H1 (cell line): ENCODE measurements at regions not wholly inside any gene's neighbourhood (a gene's known extent, or its start where the extent isn't known, plus 50 kb on each side); places are given as distances from the start of the nearest gene placed in this dataset.

Experiments
- CTCF ChIA-PET: fragments of 300-600 bp; sonication (Branson Sonifier 250); formaldehyde crosslinking; loops from one replicate; lab custom pipeline; 2021; ENCODE audit not compliant: partially characterized antibody; lab: Charles Lee
- POLR2A ChIA-PET: fragments of 300-600 bp; sonication (Branson Sonifier 250); formaldehyde crosslinking; loops from one replicate; lab custom pipeline; 2021; ENCODE audit warnings: inconsistent platforms; ENCODE audit not compliant: partially characterized antibody; lab: Charles Lee
- DNase-seq, 2 experiments: peaks; one replicate each; pipeline versions ENCODE4 v3.0.0 to v3.0.0-alpha.2; 2010 to 2022; ENCODE audit warnings: low spot score in 2 of 2, low read depth in 1 of 2, mixed read lengths in 1 of 2
- FAIRE-seq: peaks from 2 replicates; lab custom pipeline; 2011; peaks lifted over from hg19 to GRCh38; lab: Jason Lieb, UNC
- H2AFZ ChIP-seq: 2 replicates; pipeline ENCODE4 v1.8.1; 2012; ENCODE audit warnings: low read length, inconsistent platforms
- H2AK5ac ChIP-seq: 2 replicates; pipeline ENCODE4 v1.6.1; 2013; ENCODE audit warnings: low read depth, low read length
- H2BK120ac ChIP-seq: replicated peaks from 2 replicates; pipeline ENCODE3; 2013; ENCODE audit warnings: low read depth, low read length, inconsistent platforms
- H2BK12ac ChIP-seq: 2 replicates; pipeline ENCODE4 v1.6.1; 2013; ENCODE audit warnings: low read depth, low read length
- H2BK15ac ChIP-seq: 2 replicates; pipeline ENCODE4 v1.6.1; 2013; ENCODE audit warnings: low read length
- H2BK20ac ChIP-seq: 2 replicates; pipeline ENCODE4 v1.6.1; 2013; ENCODE audit warnings: low read length
- H2BK5ac ChIP-seq: 2 replicates; pipeline ENCODE4 v1.6.1; 2013; ENCODE audit warnings: low read depth, low read length
- H3K14ac ChIP-seq: 2 replicates; pipeline ENCODE4 v1.6.1; 2013; ENCODE audit warnings: inconsistent platforms; ENCODE audit not compliant: insufficient read length
- H3K18ac ChIP-seq: 2 replicates; pipeline ENCODE4 v1.6.1; 2013; ENCODE audit warnings: low read length; ENCODE audit errors: extremely low read depth
- H3K23ac ChIP-seq: 2 replicates; pipeline ENCODE4 v1.6.1; 2013; ENCODE audit warnings: inconsistent platforms; ENCODE audit not compliant: insufficient read length
- H3K23me2 ChIP-seq: 2 replicates; pipeline ENCODE4 v1.6.1; 2013; ENCODE audit warnings: low read depth, low read length
- H3K27ac ChIP-seq: 2 replicates; pipeline ENCODE4 v1.6.1; 2011; ENCODE audit warnings: low read depth, low read length, inconsistent platforms
- H3K27me3 ChIP-seq, 4 experiments: replicated peaks in 1 of 4; 1 replicate in 1 of 4; 2 replicates in 3 of 4; pipeline versions ENCODE4 v1.6.1 to v1.8.1; 2011 to 2013; ENCODE audit warnings: low read length in 3 of 4, mild to moderate bottlenecking in 3 of 4, inconsistent platforms in 2 of 4, mixed read lengths in 2 of 4, moderate library complexity in 1 of 4; ENCODE audit not compliant: control insufficient read depth in 3 of 4, insufficient read depth in 3 of 4; ENCODE audit errors: extremely low read depth in 1 of 4
- H3K36me3 ChIP-seq, 4 experiments: 2 replicates each; pipeline versions ENCODE4 v1.6.1 to v1.8.1; 2011 to 2013; ENCODE audit warnings: mild to moderate bottlenecking in 4 of 4, low read length in 3 of 4, moderate library complexity in 2 of 4, control low read depth in 1 of 4, inconsistent platforms in 1 of 4; ENCODE audit not compliant: insufficient read depth in 4 of 4, control insufficient read depth in 2 of 4
- H3K4ac ChIP-seq: replicated peaks from 2 replicates; pipeline ENCODE3; 2013; ENCODE audit warnings: low read length, low read depth, mixed read lengths, inconsistent platforms; ENCODE audit not compliant: insufficient read length
- H3K4me1 ChIP-seq, 4 experiments: replicated peaks in 1 of 4; 1 replicate in 1 of 4; 2 replicates in 3 of 4; pipeline versions ENCODE4 v1.6.1 to v1.8.1; 2011 to 2013; ENCODE audit warnings: low read length in 3 of 4, inconsistent platforms in 2 of 4, mixed read lengths in 1 of 4; ENCODE audit not compliant: insufficient read depth in 4 of 4, control insufficient read depth in 3 of 4
- H3K4me2 ChIP-seq, 2 experiments: 2 replicates each; pipeline versions ENCODE4 v1.6.1 to v1.8.1; 2011 to 2013; ENCODE audit warnings: low read depth in 2 of 2, low read length in 2 of 2, control low read depth in 1 of 2, inconsistent platforms in 1 of 2, mild to moderate bottlenecking in 1 of 2; ENCODE audit not compliant: insufficient read depth in 1 of 2
- H3K4me3 ChIP-seq, 4 experiments: fragments of 200-600, 300-600 bp in 1 of 4; sonication (generic), shearing (Covaris generic), sonication (Bioruptor Twin) in 1 of 4; 2 replicates each; pipeline versions ENCODE4 v1.5.1 to v1.8.1; 2011 to 2016; ENCODE audit warnings: low read length in 4 of 4, low read depth in 3 of 4, control low read depth in 2 of 4, inconsistent platforms in 2 of 4, mild to moderate bottlenecking in 2 of 4, mixed read lengths in 1 of 4, moderate library complexity in 1 of 4; ENCODE audit not compliant: insufficient read depth in 2 of 4; ENCODE audit errors: extremely low read depth in 1 of 4
- H3K56ac ChIP-seq: replicated peaks from 2 replicates; pipeline ENCODE3; 2013; ENCODE audit warnings: low read depth, mild to moderate bottlenecking, mixed read lengths, low read length, inconsistent platforms; ENCODE audit not compliant: insufficient read length
- H3K79me1 ChIP-seq: 2 replicates; pipeline ENCODE4 v1.6.1; 2013; ENCODE audit warnings: low read depth, low read length, control low read depth
- H3K79me2 ChIP-seq, 2 experiments: 2 replicates each; pipeline versions ENCODE4 v1.6.1 to v1.8.1; 2012 to 2013; ENCODE audit warnings: low read length in 2 of 2, mild to moderate bottlenecking in 2 of 2, inconsistent platforms in 1 of 2; ENCODE audit not compliant: insufficient read depth in 2 of 2, control insufficient read depth in 1 of 2
- H3K9ac ChIP-seq, 4 experiments: replicated peaks in 1 of 4; 1 replicate in 1 of 4; 2 replicates in 3 of 4; pipeline versions ENCODE4 v1.6.1 to v1.8.1; 2011 to 2013; ENCODE audit warnings: low read depth in 3 of 4, low read length in 3 of 4, control low read depth in 2 of 4, mild to moderate bottlenecking in 2 of 4, moderate library complexity in 2 of 4, inconsistent platforms in 1 of 4; ENCODE audit errors: extremely low read depth in 1 of 4
- H3K9me3 ChIP-seq, 2 experiments: 2 replicates each; pipeline versions ENCODE4 v1.6.1 to v1.8.1; 2012 to 2013; ENCODE audit warnings: mild to moderate bottlenecking in 2 of 2, moderate library complexity in 2 of 2, control low read depth in 1 of 2, inconsistent platforms in 1 of 2, low read depth in 1 of 2, low read length in 1 of 2, mixed read lengths in 1 of 2; ENCODE audit not compliant: insufficient read depth in 2 of 2
- H4K20me1 ChIP-seq, 2 experiments: replicated peaks in 1 of 2; 2 replicates each; pipeline versions ENCODE3 to v1.8.1; 2011 to 2013; ENCODE audit warnings: inconsistent platforms in 2 of 2, low read length in 2 of 2, mild to moderate bottlenecking in 1 of 2; ENCODE audit not compliant: insufficient read depth in 2 of 2, control insufficient read depth in 1 of 2
- H4K5ac ChIP-seq: 2 replicates; pipeline ENCODE4 v1.6.1; 2013; ENCODE audit warnings: low read length, low read depth, mixed read lengths, inconsistent platforms; ENCODE audit not compliant: insufficient read length
- H4K8ac ChIP-seq: 2 replicates; pipeline ENCODE4 v1.8.0; 2013; ENCODE audit warnings: mild to moderate bottlenecking, moderate library complexity, low read length, inconsistent platforms; ENCODE audit not compliant: insufficient read depth; ENCODE audit errors: extremely low read depth
- H4K91ac ChIP-seq: replicated peaks from 2 replicates; pipeline ENCODE3; 2013; ENCODE audit warnings: low read length, mixed read lengths, inconsistent platforms; ENCODE audit not compliant: insufficient read length
- HDAC6 ChIP-seq: IDR thresholded peaks from one replicate; pipeline ENCODE4 v1.7.1; 2012; ENCODE audit warnings: low read depth, mild to moderate bottlenecking, inconsistent platforms, low read length, moderate library complexity
- PHF8 ChIP-seq: fragments of 200-600 bp; sonication (generic); conservative IDR thresholded peaks from 2 replicates; pipeline ENCODE4 v1.7.1; 2012; ENCODE audit warnings: low read depth, mild to moderate bottlenecking, inconsistent platforms, low read length, moderate library complexity
- SRF ChIP-seq: IDR thresholded peaks from 2 replicates; pipeline ENCODE4 v1.6.1; 2011; ENCODE audit warnings: mild to moderate bottlenecking, low read depth, low read length, moderate library complexity
- TBP ChIP-seq: IDR thresholded peaks from 2 replicates; pipeline ENCODE4 v1.6.1; 2011; ENCODE audit warnings: low read depth, low read length, improper control_type of control experiment
- WGBS, 2 experiments: shearing (Covaris generic) in 1 of 2; methylation state at CpG; one replicate each; pipeline versions ENCODE4 v1.1.6 to v1.1.7; 2013 to 2015; ENCODE audit warnings: low lambda C conversion rate in 2 of 2, mixed read lengths in 2 of 2, inconsistent platforms in 1 of 2, low coverage in 1 of 2, missing lambda C conversion rate in 1 of 2; ENCODE audit not compliant: insufficient replicate concordance in 2 of 2, insufficient coverage in 1 of 2, insufficient read length in 1 of 2; ENCODE audit errors: extremely low coverage in 1 of 2, missing lambda C conversion rate in 1 of 2; 5-methylcytosine and 5-hydroxymethylcytosine counted together

DNA sequence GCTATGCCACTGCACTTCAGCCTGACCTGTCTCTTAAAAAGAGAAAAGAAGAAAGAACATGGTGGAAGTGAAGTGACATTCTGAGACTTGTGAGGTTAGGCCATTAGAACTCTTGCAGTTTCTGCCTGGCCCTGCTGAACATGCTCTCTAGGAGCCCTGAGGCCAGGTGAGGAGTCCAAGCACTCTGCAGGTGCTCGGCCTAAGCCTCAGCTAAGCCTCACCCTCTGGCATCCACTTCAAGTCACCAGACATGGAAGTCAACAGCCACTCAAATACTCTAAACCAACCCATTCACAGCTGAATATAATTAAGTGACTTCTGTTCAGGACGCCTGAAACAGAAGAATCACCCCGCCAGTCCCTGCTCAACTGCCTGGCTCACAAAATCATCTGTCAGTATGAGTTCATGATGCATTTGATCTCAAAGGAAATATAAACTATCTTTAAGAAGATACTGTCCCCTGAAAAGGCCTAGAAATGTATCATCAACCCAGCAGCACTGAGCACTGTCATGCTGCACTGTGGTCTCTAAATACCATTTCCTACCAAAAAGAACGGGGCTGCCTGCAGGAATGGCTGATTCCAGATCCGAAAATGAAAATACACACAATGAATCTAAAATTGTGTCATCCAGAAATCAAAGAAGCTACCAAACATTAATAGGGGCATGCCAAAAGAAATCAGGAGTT, 118.8 kb downstream of the PSMG1 start:
- Histone ChIP-seq H3K14ac (no peak overlapping the region), H3K18ac (no peak overlapping the region), H3K79me1 (no peaks in the 10 kb centered on the region), H3K4me2 (no peak overlapping the region), H3K79me2 (no peaks in the 10 kb centered on the region), H3K4ac (no peak overlapping the region), H3K23ac (no peak overlapping the region), H3K27me3 (no peaks in the 10 kb centered on the region), H3K36me3 (no peaks in the 10 kb centered on the region)
- no peak for FAIRE-seq
- no peak for TF ChIP-seq PHF8
- no peak for TF ChIP-seq HDAC6
- no peak for TF ChIP-seq SRF
- no peak for TF ChIP-seq TBP
- TF ChIP-seq, all 59 proteins: peak for 0
- H3K23me2 ChIP-seq, result no peaks in the 10 kb centered on the region
- CTCF ChIA-PET, result interaction anchor here (0.8 to 1.8 kb wide), 5 partner anchors 12 to 144 kb away, joined by 3 to 6 read pairs (median 3); no protein-coding TSS in a partner anchor
- WGBS, 2 experiments, result 96% methylated on average over 5 of the region's 5 CpGs; no CpG with 5 or more reads in 1 of the 2 experiments
- no peak for DNase-seq
- H3K9ac ChIP-seq, result no peak overlapping the region
- H4K91ac ChIP-seq, result no peak overlapping the region
- no peak overlapping the region for H4K5ac ChIP-seq
- H2BK20ac ChIP-seq, result no peak overlapping the region
- H3K9me3 ChIP-seq, result peaks cover 3 to 6% of the 10 kb centered on the region in 2 experiments
- H2BK120ac ChIP-seq, result no peak overlapping the region
- H3K56ac ChIP-seq, result no peak overlapping the region
- POLR2A ChIA-PET, result no interaction called here
- H2AK5ac ChIP-seq, result no peak overlapping the region
- no peak overlapping the region for H2BK12ac ChIP-seq
- H2BK5ac ChIP-seq, result no peak overlapping the region
- no peak overlapping the region for H2AFZ ChIP-seq
- no peak overlapping the region for H4K8ac ChIP-seq
- no peaks in the 10 kb centered on the region for H3K4me1 ChIP-seq
- no peaks in the 10 kb centered on the region for H4K20me1 ChIP-seq
- H3K4me3 ChIP-seq, result no peak overlapping the region
- H3K27ac ChIP-seq, result no peak overlapping the region
- H2BK15ac ChIP-seq, result no peak overlapping the region
